ENCODE measurements at regions not wholly inside any gene's neighbourhood (a gene's known extent, or its start where the extent isn't known, plus 50 kb on each side); places are given as distances from the start of the nearest gene placed in this dataset.

GRCh38 chr13:75947448-75947847, 311.3 kb downstream of the LMO7 start:
- no peak for ATAC-seq
- POLR2A ChIA-PET = no interaction called here
- no TSS peak for BruUV-seq (replicated peaks)
- no peak for DNase-seq (ENCODE audit: low read depth, low spot score)
- intact Hi-C loops (cut with micrococcal nuclease; ENCODE audit: unreplicated experiment) (no loop called here), in situ Hi-C loops (cut with HindIII; ENCODE audit: low pct_unique_long_range_greater_than_20kb, low sequenced_read_pairs) (no loop called here)
- Histone ChIP-seq H3K27ac (ENCODE audit: low read length) (no peak overlapping the region), H3K27me3 (ENCODE audit: control insufficient read depth, insufficient read depth, low read length) (no peaks in the 10 kb centered on the region), H3K4me3 (ENCODE audit: low read depth in 2 of 2, low read length in 2 of 2) (no peak overlapping the region), H3K9me3 (ENCODE audit: control insufficient read depth, insufficient read depth, low read depth, low read length) (no peaks in the 10 kb centered on the region), H3K36me3 (ENCODE audit: control insufficient read depth, insufficient read depth, low read length) (no peaks in the 10 kb centered on the region), H3K4me1 (ENCODE audit: control insufficient read depth, insufficient read depth, low read length) (no peaks in the 10 kb centered on the region)
- CTCF ChIA-PET = no interaction called here
- TF ChIP-seq CTCF (IDR thresholded peaks at IDR 0.05) (no peak), POLR2AphosphoS5 (IDR thresholded peaks at IDR 0.05; ENCODE audit: low read depth, low read length) (no peak)

GRCh38 chr13:75946536-75947284, 310.6 kb downstream of the LMO7 start:
- H3K36me3 ChIP-seq (ENCODE audit: control insufficient read depth, insufficient read depth, low read length) = no peaks in the 10 kb centered on the region
- H3K27me3 ChIP-seq (ENCODE audit: control insufficient read depth, insufficient read depth, low read length) = no peaks in the 10 kb centered on the region
- TF ChIP-seq TCF7L2 (IDR thresholded peaks at IDR 0.05; ENCODE audit: low read depth, low read length) = no peak
- H3K4me1 ChIP-seq (ENCODE audit: control insufficient read depth, insufficient read depth, low read length) = no peaks in the 10 kb centered on the region
- no peak overlapping the region for H3K27ac ChIP-seq (ENCODE audit: low read length)
- DNase-seq (ENCODE audit: low read depth, low spot score) (no peak), ATAC-seq (no peak)
- CTCF ChIA-PET = no interaction called here
- no peak overlapping the region for H3K4me3 ChIP-seq (ENCODE audit: low read depth in 2 of 2, low read length in 2 of 2)
- no TSS peak for BruUV-seq (replicated peaks)
- in situ Hi-C loops (cut with HindIII; ENCODE audit: low pct_unique_long_range_greater_than_20kb, low sequenced_read_pairs) = no loop called here
- H3K9me3 ChIP-seq (ENCODE audit: control insufficient read depth, insufficient read depth, low read depth, low read length) = no peaks in the 10 kb centered on the region
- intact Hi-C loops (cut with micrococcal nuclease; ENCODE audit: unreplicated experiment) = no loop called here
- POLR2A ChIA-PET = no interaction called here

- Histone ChIP-seq H3K27me3 (ENCODE audit: control insufficient read depth, insufficient read depth, low read length) (no peaks in the 10 kb centered on the region), H3K4me3 (ENCODE audit: low read depth in 2 of 2, low read length in 2 of 2) (no peak overlapping the region), H3K4me1 (ENCODE audit: control insufficient read depth, insufficient read depth, low read length) (no peaks in the 10 kb centered on the region), H3K27ac (ENCODE audit: low read length) (no peak overlapping the region), H3K9me3 (ENCODE audit: control insufficient read depth, insufficient read depth, low read depth, low read length) (no peaks in the 10 kb centered on the region), H3K36me3 (ENCODE audit: control insufficient read depth, insufficient read depth, low read length) (no peaks in the 10 kb centered on the region)
- ATAC-seq = no peak
- DNase-seq (ENCODE audit: low read depth, low spot score) = no peak
- TF ChIP-seq TCF7L2 (IDR thresholded peaks at IDR 0.05; ENCODE audit: low read depth, low read length) (no peak), CTCF (IDR thresholded peaks at IDR 0.05) (no peak), POLR2AphosphoS5 (IDR thresholded peaks at IDR 0.05; ENCODE audit: low read depth, low read length) (no peak), REST (IDR thresholded peaks at IDR 0.05; ENCODE audit: insufficient read depth in 1 of 2, low read depth in 2 of 2, low read length in 1 of 2) (no peak)
- POLR2A ChIA-PET = no interaction called here
- intact Hi-C loops (cut with micrococcal nuclease; ENCODE audit: unreplicated experiment) = no loop called here
- no TSS peak for BruUV-seq (replicated peaks)
- CTCF ChIA-PET = no interaction called here
- in situ Hi-C loops (cut with HindIII; ENCODE audit: low pct_unique_long_range_greater_than_20kb, low sequenced_read_pairs) = no loop called here
These were observed 309.8 kb downstream of the LMO7 start for GRCh38 chr13:75945841-75946482.

All from Panc1 (cell line).